GM13976 (cell line): ENCODE measurements at regions not wholly inside any gene's neighbourhood (a gene's known extent, or its start where the extent isn't known, plus 50 kb on each side); places are given as distances from the start of the nearest gene placed in this dataset.

ENCODE experiments used
- DNase-seq: peaks from one replicate; pipeline ENCODE4 v3.0.0; 2012; ENCODE audit warnings: low spot score
- in situ Hi-C: fragments of 300-500 bp; cut with MboI; formaldehyde crosslinking; loops from one replicate; pipeline ENCODE4 v1.12.0; 2022; ENCODE audit warnings: low sequenced_read_pairs, mixed read lengths, inconsistent platforms; ENCODE audit not compliant: unreplicated experiment
- TF ChIP-seq, protein P1 (sequence below): IDR thresholded peaks from 2 replicates; pipeline ENCODE4 v1.5.1; 2012; ENCODE audit warnings: borderline replicate concordance, mild to moderate bottlenecking; ENCODE audit not compliant: insufficient read depth; ENCODE audit errors: extremely low read depth, missing control alignments, control extremely low read depth

DNA sequence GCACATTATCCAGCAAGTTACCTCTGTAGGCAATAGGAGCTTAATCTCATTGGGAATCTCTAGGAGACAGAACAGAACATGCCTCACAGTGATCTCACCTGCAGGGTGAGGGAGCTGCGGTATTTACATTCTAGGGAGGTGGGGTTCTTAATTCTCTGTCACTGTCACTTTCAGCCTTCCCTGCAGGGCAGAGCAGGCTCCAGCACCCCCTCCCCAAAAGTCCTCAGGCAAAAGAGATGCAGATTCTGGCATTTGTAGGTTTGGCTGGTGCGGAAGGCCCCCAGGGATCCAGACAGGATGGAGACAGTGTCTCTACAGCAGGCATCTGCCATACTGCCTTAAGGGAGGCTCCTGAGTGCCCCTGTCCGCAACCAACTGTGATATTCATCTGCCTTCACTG is 166.4 kb upstream of the ATP6AP2 start:
- TF ChIP-seq, protein P1, sequence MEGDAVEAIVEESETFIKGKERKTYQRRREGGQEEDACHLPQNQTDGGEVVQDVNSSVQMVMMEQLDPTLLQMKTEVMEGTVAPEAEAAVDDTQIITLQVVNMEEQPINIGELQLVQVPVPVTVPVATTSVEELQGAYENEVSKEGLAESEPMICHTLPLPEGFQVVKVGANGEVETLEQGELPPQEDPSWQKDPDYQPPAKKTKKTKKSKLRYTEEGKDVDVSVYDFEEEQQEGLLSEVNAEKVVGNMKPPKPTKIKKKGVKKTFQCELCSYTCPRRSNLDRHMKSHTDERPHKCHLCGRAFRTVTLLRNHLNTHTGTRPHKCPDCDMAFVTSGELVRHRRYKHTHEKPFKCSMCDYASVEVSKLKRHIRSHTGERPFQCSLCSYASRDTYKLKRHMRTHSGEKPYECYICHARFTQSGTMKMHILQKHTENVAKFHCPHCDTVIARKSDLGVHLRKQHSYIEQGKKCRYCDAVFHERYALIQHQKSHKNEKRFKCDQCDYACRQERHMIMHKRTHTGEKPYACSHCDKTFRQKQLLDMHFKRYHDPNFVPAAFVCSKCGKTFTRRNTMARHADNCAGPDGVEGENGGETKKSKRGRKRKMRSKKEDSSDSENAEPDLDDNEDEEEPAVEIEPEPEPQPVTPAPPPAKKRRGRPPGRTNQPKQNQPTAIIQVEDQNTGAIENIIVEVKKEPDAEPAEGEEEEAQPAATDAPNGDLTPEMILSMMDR: no peak
- no peak for DNase-seq
- in situ Hi-C loops: no loop called here

DNA sequence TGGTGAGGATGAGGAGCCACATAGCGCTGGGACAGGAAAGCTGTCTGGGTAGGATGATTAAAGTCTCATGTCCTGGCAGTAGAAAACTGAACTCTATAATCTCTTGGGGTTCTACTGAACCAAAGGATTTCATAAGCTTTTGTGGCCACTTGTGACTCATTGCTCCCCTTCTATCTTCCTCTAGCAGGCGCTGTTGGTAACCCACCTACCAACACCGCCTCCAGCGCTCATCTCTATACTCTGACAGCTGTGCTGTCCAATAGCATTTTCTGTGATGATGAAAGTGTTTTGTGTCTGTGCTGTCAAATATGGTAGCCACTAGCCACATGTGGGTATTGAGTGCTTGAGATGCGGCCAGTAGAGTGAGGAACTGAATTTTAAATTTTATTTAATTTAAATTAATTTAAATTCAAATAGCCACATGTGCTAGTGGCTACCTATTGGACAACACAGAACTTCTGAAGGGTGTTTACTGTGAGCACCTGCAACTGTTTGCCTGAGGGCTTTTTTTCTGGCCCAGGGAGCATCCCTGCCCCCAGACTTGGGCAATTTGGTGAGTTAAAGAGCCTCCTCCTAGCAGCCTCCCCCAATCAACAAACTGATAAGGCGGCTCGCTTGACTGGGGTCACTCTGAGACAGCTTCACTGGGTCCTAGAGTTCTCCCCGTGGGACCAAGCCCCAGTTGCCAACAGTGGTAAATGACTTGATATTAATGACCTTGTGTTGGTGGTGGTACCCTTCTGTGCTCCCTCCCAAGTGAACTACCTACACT is 169.2 kb upstream of the ATP6AP2 start:
- in situ Hi-C loops: no loop called here
- TF ChIP-seq, protein P1: no peak
- DNase-seq: no peak

DNA sequence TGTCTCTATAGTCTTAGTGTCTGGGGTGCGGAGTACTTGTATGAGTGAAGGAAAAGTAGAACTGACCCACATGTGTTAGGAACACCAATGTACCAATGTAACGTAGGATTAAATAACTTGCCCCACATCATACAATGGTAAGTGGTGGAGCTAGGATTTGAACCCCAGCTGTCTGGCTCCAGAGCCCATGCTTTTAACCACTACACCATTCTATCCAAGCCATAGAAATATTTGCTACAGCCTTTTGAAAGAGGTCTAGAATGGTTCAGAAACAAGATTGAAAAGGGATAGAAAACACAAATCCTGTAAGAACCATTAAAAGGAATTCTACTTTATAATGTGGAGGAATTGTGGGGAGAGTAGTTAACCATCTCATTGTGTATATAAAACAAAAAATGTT is 169.9 kb upstream of the ATP6AP2 start:
- in situ Hi-C loops: no loop called here
- TF ChIP-seq, protein P1: no peak
- DNase-seq: no peak

DNA sequence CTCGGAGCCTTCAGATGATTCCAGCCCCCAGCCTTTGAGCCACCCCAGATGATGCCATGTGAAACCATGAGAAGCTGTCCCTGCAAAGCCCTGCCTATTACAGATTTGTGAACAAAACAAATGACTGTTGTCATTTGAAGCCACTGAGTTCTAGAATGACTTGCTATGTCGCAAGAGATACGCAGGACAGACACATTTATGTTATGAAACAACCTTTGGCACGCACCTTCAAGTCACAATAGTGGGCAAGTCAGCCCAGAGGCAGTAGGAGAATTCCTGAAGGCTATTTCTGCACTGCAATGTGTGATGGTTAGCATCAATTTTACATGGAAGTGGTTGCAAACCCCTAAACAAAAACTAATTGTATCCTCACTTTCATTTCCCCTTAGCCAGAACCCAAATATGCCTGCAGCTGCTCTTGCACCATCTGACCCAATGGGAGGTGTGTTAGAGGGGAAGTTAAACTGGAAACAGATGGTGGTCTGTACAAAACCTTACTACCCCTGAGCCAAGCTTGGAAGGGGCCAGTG is 174.4 kb upstream of the ATP6AP2 start:
- in situ Hi-C loops: no loop called here
- DNase-seq: no peak
- TF ChIP-seq, protein P1: no peak

DNA sequence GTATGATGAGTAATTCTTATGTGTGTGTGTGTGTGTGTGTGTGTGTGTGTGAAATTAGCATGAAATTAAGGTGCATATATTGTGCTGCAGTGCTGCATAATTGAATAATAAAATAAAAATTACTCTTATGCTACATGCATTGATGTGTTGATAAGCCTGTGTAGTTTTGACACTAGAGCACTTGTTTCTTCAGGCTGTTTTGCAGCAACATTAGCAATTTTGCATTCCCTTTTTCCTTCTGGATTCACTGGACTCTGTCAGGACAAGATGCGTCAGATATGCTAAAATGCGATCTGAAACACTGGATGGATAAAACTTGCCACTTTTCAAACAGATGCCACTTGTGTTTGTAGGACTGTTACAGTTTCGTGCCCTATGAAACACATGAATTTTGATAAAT is 175.4 kb upstream of the ATP6AP2 start:
- in situ Hi-C loops: no loop called here
- TF ChIP-seq, protein P1: no peak
- no peak for DNase-seq

DNA sequence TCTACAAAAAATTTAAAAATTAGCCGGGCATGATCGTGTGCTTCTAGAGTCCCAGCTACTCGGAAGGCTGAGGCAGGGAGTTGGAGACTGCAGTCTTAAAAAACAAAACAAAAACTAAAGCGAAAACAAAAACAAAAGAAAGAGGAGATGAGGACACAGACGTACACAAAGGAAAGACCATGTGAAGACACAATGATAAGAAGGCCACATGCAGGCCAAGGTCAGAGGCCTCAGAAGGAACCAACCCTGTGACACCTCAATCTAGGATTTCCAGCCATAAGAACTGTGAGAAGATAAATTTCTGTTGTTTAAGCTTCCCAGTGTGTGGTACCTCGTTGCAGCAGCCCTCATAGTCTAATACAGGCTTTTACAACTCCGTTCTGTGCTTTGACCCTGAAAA is 177.0 kb upstream of the ATP6AP2 start:
- in situ Hi-C loops: no loop called here
- TF ChIP-seq, protein P1: no peak
- DNase-seq: no peak
